NCI-H2227 (cell line): ENCODE measurements at regions not wholly inside any gene's neighbourhood (a gene's known extent, or its start where the extent isn't known, plus 50 kb on each side); places are given as distances from the start of the nearest gene placed in this dataset.
"Not testable (repeated sequence)": the region's sequence is repeated elsewhere in the genome, so short reads cannot be mapped to it uniquely, and the experiment has no call there.

Source experiments
- DNase-seq: peaks from one replicate; lab custom pipeline; 2025; ENCODE audit not compliant: unreplicated experiment; lab: John Stamatoyannopoulos, UW

DNA sequence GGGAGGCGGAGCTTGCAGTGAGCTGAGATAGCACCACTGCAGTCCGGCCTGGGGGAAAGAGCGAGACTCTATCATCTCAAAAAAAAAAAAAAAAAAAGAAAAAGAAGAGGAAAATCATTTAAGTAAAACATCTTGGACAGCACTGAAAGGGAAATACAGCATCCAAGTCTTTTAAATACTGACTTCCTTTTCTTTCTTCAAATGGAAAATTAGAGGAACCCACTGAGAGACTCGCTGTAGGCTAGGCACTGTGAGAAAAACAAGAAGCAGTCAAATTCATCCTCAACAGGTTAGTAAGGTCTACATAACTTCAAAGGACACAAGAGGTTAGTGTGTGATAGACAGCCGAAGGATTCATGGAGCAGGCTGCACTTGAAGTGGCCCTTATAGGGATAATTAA is 243.7 kb downstream of the BLID start:
- DNase-seq, result peak; percentile 5

- no peak for DNase-seq
Measured at GRCh38 chr11:121870206-121871045, 245.6 kb downstream of the BLID start.

- no peak for DNase-seq
Measured at GRCh38 chr11:121869478-121869877, 246.5 kb downstream of the BLID start.

- DNase-seq, result peak; percentile 44
Measured at GRCh38 chr11:121866754-121867153, 249.3 kb downstream of the BLID start.

DNA sequence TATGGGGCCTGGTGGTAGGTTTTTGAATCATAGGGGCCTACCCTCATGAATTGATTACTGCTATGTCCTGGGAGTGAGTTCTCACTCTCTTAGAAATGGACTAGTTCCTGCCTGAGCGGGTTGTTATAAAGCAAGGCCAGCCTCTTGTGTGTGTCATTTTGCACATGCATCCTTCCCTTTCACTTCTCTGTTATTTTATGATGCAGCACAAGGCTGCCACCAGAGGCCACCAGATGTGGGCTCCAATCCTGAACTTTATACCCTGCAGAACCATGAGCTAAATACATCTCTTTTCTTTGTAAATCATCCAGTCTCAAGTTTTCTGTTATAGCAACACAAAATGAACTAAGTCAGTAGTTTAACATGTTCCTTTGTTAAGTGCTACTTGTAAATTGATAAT is 251.4 kb downstream of the BLID start:
- DNase-seq, result no peak

DNA sequence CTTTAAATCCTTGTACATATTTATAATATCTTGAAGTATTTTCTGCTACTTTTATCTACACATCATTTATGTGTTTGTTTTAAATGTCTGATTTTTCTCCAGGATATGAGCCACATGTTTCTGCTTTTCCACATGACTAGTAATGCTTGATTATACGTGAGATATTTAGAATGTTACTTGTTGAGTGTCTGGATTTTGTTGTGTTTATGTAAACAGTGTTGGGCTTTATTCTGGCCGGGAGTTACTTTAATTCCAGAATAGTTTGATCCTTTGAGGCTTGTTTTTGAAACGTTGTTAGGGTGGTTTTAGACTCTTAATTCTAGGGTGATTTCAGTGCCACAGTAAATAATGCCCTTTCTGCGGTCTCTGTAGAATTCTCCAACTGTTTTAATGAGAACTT is 252.9 kb downstream of the BLID start:
- DNase-seq, result no peak

- not testable (repeated sequence) for DNase-seq
Measured at GRCh38 chr11:121855138-121855537, 260.9 kb downstream of the BLID start.

- DNase-seq, result no peak
Measured at GRCh38 chr11:121844016-121844415, 272.0 kb downstream of the BLID start.

GRCh38 chr11:121842192-121842585 is 273.8 kb downstream of the BLID start:
- no peak for DNase-seq

GRCh38 chr11:121841487-121842191 is 274.4 kb downstream of the BLID start:
- DNase-seq, result no peak

DNA sequence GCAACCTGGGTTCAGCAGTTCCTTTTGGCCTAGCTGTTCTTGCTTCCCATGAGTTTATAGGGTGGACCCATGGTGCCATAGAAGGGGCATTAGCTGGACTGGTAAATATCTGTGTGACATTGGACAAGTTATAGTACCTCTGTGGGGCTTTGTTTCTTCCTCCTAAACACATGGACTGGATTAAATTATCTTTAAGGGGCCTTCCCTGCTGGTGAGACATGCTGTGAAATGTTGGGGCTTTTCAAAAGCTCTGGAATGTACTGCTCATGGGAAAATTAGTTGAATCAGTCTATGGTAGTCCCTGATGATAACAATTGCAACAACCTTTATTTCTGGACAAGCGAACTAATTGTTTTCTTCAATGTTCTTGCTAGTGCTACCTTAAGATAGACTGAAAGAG is 276.2 kb downstream of the BLID start:
- DNase-seq, result no peak

DNA sequence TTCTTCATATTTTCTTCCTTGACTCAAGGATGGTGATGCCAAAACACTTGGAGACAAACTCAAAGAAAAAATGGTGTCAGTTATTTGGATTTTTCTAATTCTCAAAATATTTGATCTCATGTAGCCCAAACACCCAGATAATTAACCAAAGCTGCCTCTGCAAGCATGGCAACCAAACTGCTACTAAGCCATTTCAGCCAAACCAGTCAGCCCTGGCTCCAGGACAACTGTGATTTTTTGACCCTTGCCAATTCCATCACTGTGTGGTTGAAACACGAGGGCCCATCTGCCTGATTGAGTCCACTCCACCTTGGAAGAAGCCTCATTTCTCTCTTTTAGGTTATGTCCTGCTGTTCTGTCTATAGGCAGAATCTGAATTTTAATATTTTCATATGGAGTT is 277.4 kb downstream of the BLID start:
- DNase-seq, result no peak

GRCh38 chr11:121833970-121834369 is 282.0 kb downstream of the BLID start:
- no peak for DNase-seq

- DNase-seq, result no peak
Measured at GRCh38 chr11:121829159-121829643, 286.8 kb downstream of the BLID start.

DNA sequence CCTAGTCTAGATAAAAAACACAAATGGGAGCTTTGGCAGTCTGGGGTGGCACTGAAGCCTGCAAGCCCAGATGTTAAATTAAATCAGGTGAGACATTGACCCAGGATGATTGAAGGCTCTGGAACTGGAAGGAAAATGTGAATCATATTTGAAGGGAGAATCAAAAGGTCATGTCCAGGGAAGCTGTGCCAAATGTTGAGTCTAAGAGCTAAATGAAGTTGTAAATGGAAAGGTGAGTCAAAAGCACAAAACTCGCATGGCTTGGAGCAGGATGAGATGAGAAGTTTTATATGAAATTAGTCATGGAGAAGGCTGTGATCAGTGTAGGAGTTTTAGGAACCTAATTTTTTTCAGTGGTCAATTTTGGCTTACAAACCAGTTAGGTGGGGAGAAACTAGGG is 301.1 kb downstream of the BLID start:
- no peak for DNase-seq

DNA sequence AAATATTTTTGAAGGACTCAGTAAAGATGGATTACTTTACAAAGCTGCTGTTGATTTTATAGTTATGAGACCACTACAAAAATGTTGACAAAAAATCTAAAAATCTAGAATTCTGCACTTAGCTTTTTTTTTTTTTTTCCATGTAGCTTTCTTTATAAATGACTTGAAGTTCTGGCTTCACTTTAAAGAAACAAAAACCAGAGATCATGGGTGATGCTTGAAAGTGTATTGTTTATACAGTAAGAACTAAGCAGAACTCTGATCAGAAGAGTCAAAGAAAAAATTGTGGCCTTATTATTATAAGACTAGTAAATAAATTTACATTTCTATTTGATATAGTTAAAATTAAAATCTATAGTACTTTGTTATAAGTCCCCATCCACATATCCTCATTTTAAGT is 301.7 kb downstream of the BLID start:
- no peak for DNase-seq

GRCh38 chr11:121810291-121810690 is 305.7 kb downstream of the BLID start:
- no peak for DNase-seq

DNA sequence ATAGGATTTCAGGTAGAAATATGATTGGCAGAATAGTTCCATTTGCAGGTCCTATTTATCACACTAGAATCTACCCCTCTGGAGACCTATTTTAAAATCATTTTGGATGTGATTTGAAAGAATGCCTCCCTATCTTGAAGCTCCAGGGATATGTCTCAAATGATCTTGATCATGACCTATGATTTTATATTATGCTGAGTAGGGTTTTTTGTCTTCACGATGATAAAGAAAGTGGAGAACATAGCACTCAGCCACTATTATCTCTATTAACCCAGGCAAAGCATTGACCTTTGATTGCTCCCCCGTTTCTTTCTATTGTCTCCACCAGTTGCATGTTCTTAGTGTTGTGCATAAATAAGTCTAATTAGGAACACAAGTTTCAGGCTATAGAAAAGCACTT is 307.9 kb downstream of the BLID start:
- no peak for DNase-seq

GRCh38 chr11:121807051-121807450 is 309.0 kb downstream of the BLID start:
- no peak for DNase-seq

GRCh38 chr11:121802542-121802941 is 313.5 kb downstream of the BLID start:
- no peak for DNase-seq

DNA sequence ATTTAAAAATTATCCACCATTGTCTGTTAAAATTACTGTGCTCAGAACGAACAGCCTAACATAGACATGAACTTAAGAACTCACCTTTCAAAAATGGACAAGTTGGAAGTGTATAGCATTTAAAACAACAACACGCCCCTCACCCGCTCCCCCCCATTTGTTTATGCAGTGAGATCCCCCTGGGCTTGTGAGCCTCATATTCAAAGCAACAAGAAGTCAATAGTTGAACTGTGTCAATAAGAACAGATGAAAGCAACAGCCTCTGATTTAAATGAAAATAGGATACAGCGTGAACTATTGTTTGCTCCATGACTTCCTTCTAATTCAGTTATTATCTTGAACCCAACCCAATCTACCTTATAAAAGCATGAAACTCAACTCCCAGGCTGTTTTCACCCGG is 314.2 kb downstream of the BLID start:
- DNase-seq, result no peak

DNA sequence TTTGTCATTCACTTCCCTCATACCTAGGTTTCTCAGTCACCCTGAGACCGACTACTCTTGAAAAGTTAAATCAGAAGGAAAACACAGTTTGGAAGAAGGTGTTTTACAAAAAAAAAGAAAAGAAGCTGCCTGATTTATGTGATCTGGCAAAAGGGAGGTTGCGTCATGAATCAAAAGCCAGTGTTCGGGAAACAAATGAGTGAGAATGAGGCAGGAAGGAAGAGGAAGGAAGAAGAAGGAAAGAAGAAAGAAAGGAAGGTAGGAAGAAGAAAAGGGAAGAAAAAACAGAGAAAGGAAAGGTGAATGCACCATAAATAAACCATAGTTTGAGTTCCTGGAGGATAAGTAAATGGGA is 314.6 kb downstream of the BLID start:
- no peak for DNase-seq
